HG03354 (cell line): ENCODE measurements at regions not wholly inside any gene's neighbourhood (a gene's known extent, or its start where the extent isn't known, plus 50 kb on each side); places are given as distances from the start of the nearest gene placed in this dataset.

Source experiments
- ATAC-seq: cut with Tn5 transposase; IDR thresholded peaks from one replicate; pipeline ENCODE4 v1.9.1; 2021; ENCODE audit warnings: mild to moderate bottlenecking; ENCODE audit not compliant: unreplicated experiment, poor library complexity, severe bottlenecking

DNA sequence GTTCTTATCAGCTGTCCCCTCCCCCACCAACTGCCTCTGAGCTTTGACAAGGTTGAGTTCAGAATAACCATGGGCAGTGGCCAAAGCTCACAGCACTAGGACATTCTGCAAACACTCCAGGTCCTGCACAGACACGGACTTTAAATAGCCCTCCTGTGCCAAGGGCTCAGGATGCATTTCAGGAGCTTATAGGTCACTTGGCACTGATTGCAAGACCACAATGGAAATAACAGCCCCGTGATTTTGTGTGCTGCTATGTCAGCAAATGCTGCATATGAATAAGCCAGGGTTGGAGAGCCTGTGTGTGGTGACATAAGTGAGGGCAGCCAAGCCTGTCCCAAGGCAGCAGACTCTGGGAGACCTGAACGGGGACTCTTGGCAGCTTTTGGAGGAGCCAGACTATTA is 150.7 kb downstream of the DMRT2 start:
- no peak for ATAC-seq

DNA sequence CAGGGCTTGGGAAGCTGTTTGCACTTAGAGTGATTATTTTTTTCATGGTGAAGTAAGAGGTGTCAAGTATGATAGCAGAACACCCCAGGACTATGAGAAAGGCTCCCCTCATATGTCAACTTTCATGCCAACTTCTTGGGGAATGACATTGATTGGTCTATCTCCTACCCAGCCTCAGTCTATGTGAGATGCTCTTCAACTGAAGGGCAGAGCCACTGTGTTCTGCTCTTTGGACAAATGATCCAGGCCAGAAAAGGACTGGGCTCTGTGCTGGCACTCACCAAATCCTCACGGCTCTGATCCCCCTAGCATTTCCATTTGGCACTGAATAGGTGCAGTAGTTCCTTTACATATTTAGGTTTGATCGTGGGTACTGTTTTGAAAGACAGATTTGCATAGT is 151.1 kb downstream of the DMRT2 start:
- no peak for ATAC-seq

DNA sequence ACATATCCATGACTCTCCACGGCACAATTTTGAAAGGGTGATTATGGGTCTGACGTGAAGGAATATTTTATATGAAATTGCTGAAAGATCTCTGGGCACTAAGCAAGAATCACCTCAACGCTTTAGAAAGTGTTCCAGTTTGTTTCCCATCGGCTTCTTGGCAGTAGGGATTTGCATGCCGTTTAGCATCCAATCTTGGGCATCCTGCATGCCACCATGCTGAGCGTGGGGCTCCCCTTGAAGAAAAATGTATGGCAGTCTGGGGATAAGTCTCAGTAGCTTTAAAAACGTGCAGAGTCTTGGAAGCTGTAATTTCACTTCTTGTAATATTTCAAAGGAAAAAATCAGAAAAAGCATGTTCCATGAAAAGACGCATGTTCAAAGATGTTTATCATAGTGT is 151.7 kb downstream of the DMRT2 start:
- ATAC-seq, result no peak

DNA sequence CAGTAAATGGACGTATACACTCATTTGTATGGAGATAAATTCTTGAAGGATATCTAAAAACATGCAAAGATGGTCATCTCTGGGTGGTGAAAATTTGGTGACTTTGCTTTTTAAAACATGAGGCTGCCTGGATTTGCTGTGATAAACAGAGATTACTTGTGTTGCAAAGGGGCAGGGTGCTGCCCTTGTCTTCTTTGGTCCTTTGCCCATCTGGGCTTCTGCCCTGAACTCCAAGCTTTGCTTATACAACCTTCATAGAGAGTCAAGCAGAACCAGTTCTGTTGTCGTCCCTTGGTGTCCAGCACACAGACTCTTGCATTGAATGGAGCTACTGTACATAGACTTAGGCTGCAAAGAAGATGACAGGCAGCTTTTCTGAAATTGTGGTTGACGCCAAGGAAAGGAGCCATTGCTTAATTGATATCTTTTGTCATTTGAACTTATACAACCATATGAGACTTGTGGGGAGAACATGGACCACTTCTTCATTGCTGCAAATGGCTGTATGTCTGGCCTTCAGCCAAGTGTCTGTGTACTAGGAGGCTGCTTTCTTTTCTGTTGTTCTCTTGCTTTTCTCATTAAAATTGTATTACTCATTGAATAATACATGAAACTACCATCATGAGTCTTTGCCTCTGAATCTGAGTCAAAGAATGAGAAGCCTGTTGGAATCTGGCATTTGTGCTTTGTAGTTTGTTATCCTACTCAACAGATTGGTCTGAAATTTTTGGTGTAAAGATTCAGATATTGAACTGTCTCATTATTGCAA is 152.5 kb downstream of the DMRT2 start:
- no peak for ATAC-seq

GRCh38 chr9:1207686-1208085 is 157.5 kb downstream of the DMRT2 start:
- ATAC-seq, result no peak

DNA sequence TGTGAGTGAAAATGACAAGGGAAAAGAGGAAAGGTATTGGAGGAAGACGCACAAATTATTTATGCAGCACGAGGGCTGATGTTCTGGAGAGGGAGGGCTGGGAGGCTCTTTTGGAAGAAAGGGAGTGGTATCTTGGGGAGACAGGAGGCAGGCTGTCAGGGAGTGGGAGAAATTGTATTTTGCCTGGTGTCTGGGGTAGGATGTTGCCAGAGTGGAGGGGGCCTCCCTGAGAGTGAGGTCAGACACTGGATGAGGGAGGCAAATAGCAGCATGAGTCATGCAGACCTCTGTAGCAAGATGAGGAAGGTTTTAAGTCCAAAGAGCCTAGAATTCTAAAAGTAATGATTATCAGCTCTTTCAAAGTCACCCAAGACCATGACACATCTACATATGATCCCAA is 158.0 kb downstream of the DMRT2 start:
- ATAC-seq, result no peak

- no peak for ATAC-seq
Measured at GRCh38 chr9:1210954-1211353, 160.8 kb downstream of the DMRT2 start.

- ATAC-seq, result no peak
Measured at GRCh38 chr9:1216532-1216931, 166.4 kb downstream of the DMRT2 start.

GRCh38 chr9:1217076-1217475 is 166.9 kb downstream of the DMRT2 start:
- ATAC-seq, result no peak

GRCh38 chr9:1219284-1219683 is 169.1 kb downstream of the DMRT2 start:
- no peak for ATAC-seq

DNA sequence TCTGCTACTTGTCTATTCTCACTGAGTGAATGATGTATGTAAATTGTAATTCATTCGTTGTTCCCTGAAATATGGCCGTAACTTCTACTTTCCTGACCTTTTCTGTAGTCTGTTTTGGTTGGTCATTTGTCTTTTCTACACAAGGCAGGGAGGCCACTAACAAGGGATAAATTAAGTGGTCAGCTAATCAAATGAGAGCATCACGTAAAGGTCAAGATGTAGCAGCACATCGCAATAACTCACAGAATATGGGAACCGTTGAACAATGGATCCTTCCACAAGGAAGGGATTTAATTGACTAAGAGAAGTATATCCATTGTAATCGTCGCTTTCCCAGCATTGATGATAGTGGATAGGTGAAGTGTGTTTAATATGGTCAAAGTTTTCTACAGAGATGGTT is 171.1 kb downstream of the DMRT2 start:
- no peak for ATAC-seq

GRCh38 chr9:1222511-1222910 is 172.4 kb downstream of the DMRT2 start:
- no peak for ATAC-seq

DNA sequence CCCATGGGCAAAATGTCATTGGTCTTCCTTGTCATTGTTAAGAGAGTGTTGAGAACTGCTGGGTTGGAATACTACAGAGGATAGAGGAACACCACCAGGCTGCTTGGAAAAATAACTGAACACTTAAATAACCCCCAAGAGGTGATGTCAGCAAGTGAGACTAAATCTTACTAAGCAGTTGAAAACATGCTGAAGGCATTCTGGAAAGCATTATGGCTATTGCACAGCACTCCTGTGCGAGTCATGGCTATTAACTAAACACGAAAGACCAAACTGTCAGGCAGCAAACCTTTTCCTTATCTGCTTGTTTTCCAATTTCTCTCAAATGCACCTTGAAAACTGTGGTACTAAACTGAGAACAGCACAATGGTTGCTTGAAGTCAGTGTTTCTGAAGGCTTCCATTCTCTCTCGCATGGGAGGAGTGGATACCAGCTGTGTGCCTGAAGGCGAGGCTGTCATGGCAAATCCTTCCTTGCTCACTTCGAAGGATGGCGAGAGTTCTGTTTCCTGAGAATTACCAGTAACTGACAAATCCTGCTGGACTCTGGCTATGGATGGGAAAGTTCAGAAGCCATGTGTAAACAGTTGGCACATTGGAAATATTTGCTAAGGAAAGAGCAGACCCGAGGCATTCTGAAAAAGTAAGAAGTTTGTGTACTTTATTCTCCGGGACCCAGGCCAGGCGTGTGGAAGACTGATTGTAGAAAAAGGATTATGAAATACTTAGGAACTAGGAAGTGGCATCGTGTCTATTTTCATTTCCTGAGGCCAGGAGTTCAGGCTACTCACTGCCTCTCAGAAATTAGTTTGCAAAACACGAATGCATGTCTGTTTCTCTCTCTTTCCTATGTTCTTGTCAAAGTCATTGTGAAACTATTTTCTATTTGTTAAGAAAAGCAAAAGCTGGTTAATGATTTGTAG is 182.1 kb downstream of the DMRT2 start:
- peak; percentile 89 for ATAC-seq

DNA sequence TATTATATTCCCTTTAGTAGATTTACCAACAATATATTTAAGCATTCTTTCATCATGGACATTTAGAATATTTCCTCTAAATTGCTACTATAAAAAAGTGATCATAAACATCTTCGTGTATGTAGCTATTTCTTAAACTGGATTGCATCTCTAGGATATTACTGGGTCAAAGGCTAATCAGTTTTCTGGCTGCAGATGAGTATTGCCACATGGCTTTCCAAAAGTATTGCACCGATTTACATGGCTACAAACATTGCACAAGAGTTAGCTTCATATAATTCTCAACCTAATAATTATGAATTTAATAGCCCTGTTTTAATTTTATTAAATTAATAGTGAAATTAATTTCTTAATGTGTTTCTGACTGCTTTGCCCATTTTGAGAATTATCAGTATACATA is 183.4 kb downstream of the DMRT2 start:
- no peak for ATAC-seq

DNA sequence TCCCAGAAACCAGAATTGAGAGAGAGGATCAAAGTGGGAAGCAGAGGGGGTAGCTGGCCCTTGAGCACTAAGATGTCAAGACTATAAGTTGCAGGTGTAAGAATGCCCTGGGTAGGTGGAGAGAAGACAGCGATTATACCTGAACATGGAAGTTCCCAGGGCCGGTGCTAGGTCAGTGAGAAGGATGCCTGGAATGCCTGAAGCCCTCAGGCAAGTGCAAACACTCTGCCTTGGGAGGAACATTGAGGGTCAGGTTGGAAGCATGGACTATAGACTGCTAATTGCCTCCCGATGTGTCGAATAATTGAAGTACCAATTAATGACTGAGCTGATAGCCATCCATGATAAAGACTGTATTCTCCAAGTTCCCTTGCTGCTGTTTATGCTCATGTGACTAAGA is 185.5 kb downstream of the DMRT2 start:
- no peak for ATAC-seq

DNA sequence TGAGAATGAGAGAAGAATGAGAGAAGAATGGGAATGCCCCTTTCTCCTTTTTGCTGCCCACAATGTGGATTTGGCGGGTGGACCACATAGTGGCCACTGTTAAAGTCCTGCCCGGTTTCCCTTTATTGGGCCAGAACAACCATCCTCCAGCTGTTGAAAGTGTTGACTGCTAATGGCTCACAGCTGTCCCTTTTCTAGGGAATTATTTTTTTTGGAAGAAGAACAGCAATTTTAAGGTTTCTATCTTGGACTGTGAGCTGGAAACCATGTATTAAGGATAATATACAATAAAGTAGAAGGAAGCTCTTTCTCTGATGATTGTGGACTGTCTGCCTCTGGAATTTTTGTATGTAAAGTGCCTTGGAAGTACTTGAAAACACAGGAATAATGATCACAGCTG is 185.9 kb downstream of the DMRT2 start:
- ATAC-seq, result no peak

DNA sequence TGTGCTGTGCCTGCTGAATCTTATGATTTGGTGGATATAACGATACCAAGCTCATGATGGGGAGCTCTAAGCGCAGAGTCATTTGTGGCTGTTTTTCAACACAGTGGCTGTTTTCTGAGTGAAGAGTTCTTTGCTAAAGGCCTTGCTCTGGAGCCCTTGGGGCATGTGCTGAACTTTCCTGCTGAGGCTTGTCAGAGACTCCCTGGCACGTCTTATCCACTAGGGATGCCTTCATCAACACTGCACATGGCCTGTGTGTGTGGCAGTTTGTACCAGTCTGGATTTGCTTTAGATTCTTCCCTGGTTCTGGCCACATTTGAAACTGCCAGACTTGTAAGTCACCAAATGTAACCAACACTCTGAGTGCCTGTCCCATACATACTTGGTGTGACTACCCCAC is 188.2 kb downstream of the DMRT2 start:
- ATAC-seq, result no peak

DNA sequence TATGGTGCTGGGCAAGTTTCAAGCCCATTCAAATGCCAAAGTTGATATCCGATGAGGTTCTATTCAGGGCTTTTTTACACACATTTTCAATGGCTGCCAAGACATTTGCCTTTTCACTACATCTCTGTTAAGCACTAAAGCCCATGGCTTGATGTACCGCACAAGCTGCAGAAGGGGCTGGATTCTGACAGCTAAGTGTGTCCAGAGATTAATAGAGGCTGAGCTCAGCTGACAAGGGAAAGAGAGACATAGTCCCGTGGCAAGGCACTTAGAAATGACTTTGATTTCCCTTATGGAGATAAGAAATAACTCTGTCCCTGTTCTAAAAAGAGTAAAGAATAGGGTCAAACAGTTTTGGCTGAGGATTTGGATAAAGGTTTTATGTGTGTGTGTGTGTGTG is 198.6 kb downstream of the DMRT2 start:
- no peak for ATAC-seq

DNA sequence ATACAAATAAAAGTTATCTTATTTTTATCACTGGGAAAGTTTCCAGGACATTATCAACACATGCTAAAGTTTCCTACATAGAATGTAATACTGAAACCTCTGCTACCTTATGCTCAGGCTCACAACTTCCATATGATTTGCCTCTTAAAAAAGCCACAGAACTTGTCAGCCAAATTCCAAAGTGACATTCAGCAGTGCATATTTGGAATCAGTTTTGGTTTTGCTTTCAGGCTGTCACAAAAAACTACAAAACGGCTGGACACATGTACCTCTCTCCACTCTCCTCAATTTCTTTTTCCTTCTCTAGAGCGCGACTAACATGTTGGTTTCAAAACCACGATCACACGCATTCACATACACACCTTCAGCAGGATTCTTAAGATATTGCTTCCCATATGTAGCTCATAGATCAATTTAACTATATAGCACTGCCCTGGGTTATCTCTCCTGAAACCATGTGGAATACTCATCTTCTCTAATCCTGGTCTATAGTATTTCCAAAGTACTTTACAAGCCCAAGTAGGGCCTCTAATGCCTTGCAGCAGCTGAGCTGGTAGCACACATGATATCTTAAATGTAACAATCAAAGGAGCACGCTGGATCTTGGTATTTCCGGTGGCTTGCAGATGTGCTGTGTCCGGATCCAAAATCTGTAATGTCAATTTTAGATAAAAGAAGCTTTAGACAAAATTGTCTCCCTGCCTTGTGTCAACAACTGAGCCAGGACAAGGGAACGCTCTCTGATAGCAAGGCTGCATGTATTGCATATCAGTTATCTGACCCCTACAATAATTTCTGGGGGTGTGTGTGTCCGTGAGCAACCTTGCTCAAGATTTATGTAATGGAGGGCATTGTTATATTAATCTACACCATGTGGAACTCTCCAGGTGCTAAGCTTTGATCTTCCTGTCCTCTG is 203.2 kb downstream of the DMRT2 start:
- no peak for ATAC-seq

- ATAC-seq, result no peak
Measured at GRCh38 chr9:1254071-1254470, 203.9 kb downstream of the DMRT2 start.
